ENCODE measurements at regions not wholly inside any gene's neighbourhood (a gene's known extent, or its start where the extent isn't known, plus 50 kb on each side); places are given as distances from the start of the nearest gene placed in this dataset.

DNA sequence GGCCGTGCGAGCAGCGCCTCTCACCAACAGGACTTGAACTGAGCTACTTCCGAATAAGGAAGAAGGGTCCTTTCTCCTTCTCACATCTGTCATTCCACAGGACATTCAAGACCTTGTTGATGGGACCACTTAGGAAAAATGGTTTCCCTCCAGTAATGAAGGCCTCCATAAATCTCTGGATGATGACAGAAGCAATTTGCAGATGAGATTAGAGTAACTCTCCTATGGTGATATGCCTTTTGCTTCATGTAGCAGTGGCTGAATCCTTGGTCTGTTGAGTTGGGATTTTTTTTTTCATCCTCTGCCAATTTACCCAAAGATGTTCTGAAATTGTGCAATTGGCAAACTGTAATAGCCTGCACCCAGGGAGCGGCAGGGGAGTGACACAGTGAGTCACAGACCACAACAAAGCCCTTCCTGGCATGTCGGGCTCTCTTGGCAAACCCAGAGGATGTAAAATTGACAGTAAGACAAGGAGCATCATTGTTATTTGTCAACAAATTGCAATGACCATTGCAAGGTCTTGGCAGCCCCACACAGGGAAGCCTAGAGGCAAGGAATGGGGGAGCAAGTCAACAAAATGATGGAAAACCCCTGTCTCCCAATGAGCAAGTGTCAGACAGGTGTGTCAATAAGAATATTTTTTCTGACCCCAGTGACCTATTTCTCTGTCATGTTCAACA is 275.9 kb downstream of the ACTL7B start:
- H3K9ac ChIP-seq (ENCODE audit: low read depth in 1 of 2, low read length in 2 of 2), result no peak overlapping the region
- H3K4me1 ChIP-seq (ENCODE audit: control insufficient read depth in 4 of 4, insufficient read depth in 4 of 4, low read length in 3 of 4), result no peaks in the 10 kb centered on the region
- H3K9me3 ChIP-seq (ENCODE audit: control insufficient read depth in 4 of 4, low read length in 3 of 4), result no peaks in the 10 kb centered on the region
- no peak for DNase-seq (ENCODE audit: low spot score)
- TF ChIP-seq HNF4A (conservative IDR thresholded peaks at IDR 0.05) (no peak), EGR1 (IDR thresholded peaks at IDR 0.05; ENCODE audit: low read depth in 2 of 2) (no peak), RAD21 (IDR thresholded peaks at IDR 0.05) (no peak), SP1 (IDR thresholded peaks at IDR 0.05) (no peak), NR2F2 (IDR thresholded peaks at IDR 0.05) (no peak), JUND (IDR thresholded peaks at IDR 0.05) (no peak), HNF4G (IDR thresholded peaks at IDR 0.05) (no peak), YY1 (IDR thresholded peaks at IDR 0.05) (no peak), TAF1 (conservative IDR thresholded peaks at IDR 0.05) (no peak), GABPA (IDR thresholded peaks at IDR 0.05 in 1 of 2, conservative IDR thresholded peaks at IDR 0.05 in 1 of 2) (no peak), RXRA (IDR thresholded peaks at IDR 0.05) (no peak), FOXA1 (IDR thresholded peaks at IDR 0.05) (no peak), FOXA2 (IDR thresholded peaks at IDR 0.05) (no peak)
- TF ChIP-seq, protein P1, sequence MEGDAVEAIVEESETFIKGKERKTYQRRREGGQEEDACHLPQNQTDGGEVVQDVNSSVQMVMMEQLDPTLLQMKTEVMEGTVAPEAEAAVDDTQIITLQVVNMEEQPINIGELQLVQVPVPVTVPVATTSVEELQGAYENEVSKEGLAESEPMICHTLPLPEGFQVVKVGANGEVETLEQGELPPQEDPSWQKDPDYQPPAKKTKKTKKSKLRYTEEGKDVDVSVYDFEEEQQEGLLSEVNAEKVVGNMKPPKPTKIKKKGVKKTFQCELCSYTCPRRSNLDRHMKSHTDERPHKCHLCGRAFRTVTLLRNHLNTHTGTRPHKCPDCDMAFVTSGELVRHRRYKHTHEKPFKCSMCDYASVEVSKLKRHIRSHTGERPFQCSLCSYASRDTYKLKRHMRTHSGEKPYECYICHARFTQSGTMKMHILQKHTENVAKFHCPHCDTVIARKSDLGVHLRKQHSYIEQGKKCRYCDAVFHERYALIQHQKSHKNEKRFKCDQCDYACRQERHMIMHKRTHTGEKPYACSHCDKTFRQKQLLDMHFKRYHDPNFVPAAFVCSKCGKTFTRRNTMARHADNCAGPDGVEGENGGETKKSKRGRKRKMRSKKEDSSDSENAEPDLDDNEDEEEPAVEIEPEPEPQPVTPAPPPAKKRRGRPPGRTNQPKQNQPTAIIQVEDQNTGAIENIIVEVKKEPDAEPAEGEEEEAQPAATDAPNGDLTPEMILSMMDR (IDR thresholded peaks at IDR 0.05; ENCODE audit: low read depth, low read length, missing input control), result no peak
- TF ChIP-seq, protein P2, sequence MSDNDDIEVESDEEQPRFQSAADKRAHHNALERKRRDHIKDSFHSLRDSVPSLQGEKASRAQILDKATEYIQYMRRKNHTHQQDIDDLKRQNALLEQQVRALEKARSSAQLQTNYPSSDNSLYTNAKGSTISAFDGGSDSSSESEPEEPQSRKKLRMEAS (IDR thresholded peaks at IDR 0.05), result no peak
- TF ChIP-seq, protein P3, sequence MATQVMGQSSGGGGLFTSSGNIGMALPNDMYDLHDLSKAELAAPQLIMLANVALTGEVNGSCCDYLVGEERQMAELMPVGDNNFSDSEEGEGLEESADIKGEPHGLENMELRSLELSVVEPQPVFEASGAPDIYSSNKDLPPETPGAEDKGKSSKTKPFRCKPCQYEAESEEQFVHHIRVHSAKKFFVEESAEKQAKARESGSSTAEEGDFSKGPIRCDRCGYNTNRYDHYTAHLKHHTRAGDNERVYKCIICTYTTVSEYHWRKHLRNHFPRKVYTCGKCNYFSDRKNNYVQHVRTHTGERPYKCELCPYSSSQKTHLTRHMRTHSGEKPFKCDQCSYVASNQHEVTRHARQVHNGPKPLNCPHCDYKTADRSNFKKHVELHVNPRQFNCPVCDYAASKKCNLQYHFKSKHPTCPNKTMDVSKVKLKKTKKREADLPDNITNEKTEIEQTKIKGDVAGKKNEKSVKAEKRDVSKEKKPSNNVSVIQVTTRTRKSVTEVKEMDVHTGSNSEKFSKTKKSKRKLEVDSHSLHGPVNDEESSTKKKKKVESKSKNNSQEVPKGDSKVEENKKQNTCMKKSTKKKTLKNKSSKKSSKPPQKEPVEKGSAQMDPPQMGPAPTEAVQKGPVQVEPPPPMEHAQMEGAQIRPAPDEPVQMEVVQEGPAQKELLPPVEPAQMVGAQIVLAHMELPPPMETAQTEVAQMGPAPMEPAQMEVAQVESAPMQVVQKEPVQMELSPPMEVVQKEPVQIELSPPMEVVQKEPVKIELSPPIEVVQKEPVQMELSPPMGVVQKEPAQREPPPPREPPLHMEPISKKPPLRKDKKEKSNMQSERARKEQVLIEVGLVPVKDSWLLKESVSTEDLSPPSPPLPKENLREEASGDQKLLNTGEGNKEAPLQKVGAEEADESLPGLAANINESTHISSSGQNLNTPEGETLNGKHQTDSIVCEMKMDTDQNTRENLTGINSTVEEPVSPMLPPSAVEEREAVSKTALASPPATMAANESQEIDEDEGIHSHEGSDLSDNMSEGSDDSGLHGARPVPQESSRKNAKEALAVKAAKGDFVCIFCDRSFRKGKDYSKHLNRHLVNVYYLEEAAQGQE (IDR thresholded peaks at IDR 0.05), result no peak
- TF ChIP-seq, protein P4, sequence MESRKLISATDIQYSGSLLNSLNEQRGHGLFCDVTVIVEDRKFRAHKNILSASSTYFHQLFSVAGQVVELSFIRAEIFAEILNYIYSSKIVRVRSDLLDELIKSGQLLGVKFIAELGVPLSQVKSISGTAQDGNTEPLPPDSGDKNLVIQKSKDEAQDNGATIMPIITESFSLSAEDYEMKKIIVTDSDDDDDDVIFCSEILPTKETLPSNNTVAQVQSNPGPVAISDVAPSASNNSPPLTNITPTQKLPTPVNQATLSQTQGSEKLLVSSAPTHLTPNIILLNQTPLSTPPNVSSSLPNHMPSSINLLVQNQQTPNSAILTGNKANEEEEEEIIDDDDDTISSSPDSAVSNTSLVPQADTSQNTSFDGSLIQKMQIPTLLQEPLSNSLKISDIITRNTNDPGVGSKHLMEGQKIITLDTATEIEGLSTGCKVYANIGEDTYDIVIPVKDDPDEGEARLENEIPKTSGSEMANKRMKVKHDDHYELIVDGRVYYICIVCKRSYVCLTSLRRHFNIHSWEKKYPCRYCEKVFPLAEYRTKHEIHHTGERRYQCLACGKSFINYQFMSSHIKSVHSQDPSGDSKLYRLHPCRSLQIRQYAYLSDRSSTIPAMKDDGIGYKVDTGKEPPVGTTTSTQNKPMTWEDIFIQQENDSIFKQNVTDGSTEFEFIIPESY (IDR thresholded peaks at IDR 0.05), result no peak
- TF ChIP-seq, protein P5, sequence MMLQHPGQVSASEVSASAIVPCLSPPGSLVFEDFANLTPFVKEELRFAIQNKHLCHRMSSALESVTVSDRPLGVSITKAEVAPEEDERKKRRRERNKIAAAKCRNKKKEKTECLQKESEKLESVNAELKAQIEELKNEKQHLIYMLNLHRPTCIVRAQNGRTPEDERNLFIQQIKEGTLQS (IDR thresholded peaks at IDR 0.05), result no peak
- H3K4me3 ChIP-seq (ENCODE audit: low read depth in 1 of 3, low read length in 3 of 3), result no peak overlapping the region
- 72% methylated on average over 6 of the region's 6 CpGs for WGBS
- peaks cover 0 to 3% (median 0%) of the 10 kb centered on the region in 4 donors for H3K27me3 ChIP-seq (ENCODE audit: control insufficient read depth in 4 of 4, insufficient read depth in 4 of 4, low read length in 3 of 4)
- H3K27ac ChIP-seq (ENCODE audit: low read depth in 1 of 2, low read length in 2 of 2), result no peak overlapping the region
- no peaks in the 10 kb centered on the region for H3K36me3 ChIP-seq (ENCODE audit: control insufficient read depth in 4 of 4, insufficient read depth in 3 of 4, low read depth in 1 of 4, low read length in 3 of 4)
